GM18861 (cell line): ENCODE measurements at regions not wholly inside any gene's neighbourhood (a gene's known extent, or its start where the extent isn't known, plus 50 kb on each side); places are given as distances from the start of the nearest gene placed in this dataset.

Experiments used
- ATAC-seq: cut with Tn5 transposase; IDR thresholded peaks from one replicate; pipeline ENCODE4 v1.9.1; 2021; ENCODE audit not compliant: unreplicated experiment

DNA sequence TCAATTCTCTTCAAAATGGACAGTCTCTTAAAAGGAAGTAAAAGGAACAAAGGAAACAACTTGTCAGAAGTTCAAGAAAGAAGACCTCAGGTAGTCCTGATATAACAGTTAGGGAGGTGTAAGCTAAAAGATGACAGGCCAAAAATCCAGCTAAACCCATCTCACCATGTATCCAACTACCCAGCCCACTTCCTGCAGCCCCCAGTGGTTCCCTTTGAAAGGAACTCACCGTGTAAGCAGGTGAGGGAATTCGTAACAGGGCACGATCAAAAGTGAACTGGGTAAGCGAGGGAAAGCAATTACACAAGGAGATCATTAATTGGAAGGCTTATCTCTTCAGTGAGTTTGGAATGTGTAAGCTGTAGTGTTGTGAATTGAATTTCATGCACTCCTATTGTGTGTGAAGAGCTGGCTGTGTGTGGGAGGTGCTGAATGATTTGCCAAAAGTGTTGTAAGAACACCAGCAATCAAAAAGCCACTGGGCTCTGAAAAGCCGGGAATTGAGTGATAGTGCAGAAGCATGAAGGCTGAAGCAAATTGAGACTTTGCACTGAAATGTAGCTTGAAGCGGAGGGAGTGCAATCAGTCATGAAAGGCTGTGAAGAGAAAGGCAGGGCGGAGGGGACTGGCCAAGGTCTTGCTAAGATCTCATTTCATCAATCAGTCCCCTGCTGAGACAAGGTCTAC lies 914.2 kb upstream of the LCORL start:
- no peak for ATAC-seq

DNA sequence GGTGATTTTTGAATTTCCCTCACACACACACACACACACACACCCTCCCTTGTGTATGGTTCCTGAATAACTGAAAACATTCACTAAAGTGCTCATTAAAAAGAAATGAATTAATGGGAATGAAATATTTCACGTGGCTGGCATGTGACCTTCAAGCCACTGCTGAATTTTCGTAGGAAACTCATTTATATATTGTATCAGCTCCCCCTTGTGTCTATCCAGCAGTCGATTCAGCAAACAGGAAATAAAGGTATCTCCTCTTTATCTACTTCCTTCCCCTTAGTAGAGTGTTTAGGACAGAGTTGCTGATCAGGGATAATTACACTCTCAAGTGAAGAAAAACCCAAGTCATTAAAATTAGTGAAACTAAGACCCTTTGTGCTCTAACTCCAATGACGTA lies 912.6 kb upstream of the LCORL start:
- ATAC-seq, result no peak

DNA sequence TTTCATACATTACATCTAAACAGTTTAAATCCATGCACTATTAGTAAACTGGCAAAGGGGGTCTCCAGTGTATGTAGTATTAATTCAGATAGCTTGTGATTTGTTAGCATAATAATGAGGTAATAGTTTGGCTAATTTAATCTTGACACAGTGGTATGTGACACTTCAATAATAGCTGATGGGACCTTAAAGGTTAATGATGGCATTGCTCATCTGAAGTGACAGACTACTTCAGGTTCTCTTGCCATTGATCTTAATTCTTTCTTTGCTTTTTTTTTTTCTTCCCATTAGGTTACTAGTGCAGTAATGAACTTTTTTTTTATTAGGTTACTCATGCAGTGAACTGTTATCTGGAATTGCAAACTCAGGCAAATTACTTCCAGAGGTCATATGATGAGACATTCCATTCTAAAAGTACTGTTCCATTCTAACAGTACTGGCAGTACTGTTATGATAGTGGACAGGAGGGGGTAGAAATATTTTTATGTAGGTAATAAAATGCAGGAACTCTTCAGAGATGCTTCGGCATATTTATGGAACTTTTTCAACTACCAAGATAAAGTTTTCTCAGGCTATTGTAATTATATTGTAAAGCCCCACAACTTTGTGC lies 911.3 kb upstream of the LCORL start:
- no peak for ATAC-seq

DNA sequence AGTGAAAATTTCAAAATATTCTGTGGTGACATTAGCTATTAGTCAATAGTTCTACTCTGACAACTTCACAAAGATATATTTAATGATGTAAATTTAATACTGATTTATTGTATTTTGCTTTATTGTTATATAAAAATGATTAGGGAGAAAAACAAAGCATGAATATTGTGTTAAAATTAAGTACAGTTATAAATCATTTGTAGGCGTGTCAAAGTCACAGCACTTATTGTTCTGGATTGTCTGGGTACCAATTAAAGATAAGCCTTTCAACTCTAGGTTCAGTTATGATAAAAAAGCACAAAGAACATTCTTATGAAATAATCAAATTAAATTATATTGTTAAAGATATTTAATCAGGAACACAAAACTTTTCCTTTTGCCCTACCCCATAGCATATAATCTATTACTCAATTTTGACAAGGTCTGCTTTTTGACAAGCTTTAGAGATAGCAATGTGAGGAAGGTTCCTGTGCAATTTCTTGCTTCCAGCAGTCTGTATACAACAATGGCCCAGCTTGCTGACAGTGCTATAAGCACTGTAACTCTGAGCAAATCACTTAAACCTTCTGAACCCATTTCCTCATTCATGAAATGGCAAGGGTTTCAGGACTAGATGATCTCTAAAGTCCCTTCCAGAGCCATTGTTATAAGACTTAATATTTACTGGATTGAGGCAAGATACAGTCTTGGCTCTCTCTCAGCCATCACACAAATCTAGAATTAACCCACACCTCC lies 910.3 kb upstream of the LCORL start:
- no peak for ATAC-seq

DNA sequence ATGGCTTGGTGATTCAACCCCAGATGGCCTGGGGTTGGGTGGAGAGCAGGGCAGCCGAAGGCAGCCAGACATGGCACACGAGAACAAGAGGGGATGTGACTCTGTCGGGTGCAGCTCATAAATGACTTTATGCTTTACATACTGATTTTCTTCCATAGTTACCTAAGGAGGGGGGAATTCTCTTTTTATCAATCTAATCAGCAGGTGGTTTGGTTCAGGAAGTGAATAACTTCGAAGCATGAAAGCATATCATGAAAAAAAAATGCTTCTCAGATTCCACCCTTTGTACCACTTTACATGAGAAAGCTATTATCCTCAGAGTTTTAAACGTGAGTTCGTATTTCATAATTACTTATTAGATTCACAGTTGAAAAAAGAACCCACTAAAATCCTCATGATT lies 908.9 kb upstream of the LCORL start:
- ATAC-seq, result no peak

DNA sequence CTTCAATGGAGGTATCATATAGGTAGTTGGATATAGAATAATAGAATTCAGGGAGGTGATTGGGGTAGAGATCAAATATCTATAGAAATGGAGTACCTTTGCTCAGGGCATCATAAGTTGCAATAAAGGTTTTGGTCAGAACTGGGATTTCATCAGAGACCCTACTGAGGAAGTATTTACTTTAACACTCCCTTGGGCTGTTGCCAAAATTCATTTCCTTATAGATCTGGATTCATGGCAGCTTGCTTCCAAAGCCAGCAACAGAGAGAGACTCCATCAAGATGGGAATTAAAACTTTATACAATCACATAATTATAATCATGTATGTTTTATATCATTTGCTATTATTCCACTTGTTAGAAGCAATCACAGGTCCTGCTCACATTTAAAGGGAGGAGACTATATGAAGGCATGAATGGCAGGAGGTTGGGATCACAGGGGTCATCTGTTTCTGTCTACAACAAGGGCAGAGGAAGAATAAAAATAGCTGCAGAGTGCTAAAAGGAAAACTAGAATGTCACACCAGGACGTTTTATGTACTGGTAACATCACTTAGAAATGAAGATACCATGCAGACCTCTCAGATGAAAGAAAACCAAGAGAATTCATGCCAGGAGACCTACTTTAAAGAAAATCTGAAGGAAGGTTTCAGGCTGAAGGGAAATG lies 902.1 kb upstream of the LCORL start:
- no peak for ATAC-seq

DNA sequence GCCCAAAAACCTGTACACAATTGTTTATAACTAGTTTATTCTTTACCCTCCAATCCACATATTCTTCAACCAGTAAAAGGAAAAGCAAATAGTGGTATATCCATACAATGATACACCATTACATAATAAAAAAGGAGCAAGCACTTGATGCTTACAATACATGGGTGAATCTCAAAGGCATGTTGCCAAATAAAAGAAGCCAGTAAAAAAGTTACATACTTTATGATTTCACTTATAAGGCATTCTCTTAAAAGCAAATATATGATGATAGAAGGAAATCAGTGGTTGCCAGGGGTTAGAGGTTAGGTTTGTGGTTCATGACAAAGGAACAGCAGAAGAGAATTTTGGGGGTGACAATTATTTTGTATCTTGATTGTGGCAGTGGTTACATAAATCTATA lies 896.1 kb upstream of the LCORL start:
- no peak for ATAC-seq

DNA sequence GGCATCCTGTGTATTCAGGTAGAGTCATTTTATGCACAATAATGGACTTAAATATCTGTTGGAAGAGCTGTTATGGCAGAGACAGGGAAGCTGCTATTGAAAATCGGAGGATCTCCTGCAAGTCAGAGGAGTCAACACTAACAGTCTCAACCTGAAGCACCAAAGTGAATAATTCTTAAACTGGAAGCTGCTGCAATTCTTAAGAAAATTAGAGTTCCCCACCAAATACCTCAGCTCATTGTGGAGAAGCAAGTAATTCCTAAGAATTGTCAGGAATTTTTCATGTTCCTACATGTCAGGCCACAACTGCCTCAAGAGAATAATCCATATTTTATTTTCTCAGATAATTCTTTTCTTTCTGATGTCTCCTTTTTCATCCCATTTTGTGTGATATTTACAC lies 892.6 kb upstream of the LCORL start:
- no peak for ATAC-seq

DNA sequence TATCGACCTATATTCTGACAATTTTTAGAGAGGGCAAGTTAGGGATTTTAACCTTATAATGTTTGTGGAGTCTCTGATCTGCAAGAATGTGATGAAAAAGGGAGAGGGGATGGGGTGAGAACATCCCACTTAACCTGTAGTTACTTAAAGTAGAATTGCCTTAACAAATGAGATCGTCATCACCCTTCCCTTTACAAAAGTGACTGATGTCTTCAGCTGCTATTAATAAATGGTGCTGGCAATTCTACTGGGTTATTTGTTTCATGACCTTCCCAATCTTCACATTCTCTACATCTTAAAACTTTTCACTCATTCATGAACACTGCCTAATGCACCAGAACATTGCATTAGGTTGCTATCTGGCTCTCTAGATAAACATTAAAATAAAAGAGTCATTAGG lies 873.4 kb upstream of the LCORL start:
- ATAC-seq, result no peak

DNA sequence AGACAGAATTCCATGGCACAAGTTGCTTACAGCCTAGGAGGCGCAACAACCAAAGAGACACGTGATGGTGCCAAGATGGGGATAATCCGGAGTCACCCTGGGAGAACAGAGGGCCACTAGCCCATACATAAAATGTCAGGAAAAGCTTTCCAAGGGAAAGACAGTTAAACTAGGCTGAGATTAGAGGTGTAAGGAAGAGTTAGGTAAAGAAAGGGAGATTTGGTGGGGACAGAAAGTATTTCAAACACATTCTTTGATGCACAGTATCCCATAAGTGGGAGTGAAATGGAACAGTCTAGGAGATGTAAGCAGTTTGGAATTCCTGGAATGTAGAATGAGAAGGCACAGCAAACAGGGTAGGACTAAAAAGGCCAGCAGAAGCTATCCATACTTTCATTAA lies 860.9 kb upstream of the LCORL start:
- no peak for ATAC-seq

DNA sequence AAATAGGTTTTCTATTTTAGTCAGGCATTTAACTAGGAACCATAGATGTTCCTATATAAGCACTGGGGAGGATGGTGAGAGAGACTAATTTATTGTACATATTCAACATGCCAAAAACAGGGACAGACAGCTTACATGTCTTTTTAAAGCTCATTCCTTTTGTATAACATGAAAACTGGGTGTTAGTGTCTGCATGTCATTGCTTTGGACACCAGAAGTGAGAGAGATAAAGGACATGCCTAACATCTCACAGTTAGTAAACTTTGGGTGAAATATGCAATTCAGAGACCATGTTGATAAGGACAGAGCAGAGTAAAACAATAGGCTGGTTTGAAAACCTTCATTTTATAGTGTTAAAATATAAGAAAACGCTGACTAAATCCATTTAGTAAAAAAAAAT lies 860.0 kb upstream of the LCORL start:
- ATAC-seq, result no peak

DNA sequence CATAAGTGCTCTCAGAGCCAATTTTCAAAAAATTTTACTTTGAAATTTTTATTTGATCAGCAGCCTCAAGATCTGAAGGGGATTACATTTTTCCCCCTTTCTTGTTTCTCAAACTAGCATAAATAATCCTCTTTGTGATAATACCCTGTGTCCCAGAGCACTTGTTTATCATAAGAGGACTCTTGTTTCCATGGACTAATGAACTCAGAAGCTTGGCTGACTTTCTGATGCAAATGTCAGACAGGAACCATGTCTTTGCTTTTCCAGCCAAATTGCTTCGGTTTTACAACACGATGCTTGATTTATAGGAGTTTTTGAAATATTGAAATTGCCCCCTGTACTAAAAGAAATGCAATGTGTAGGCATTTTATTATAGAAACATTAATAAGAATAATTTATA lies 859.3 kb upstream of the LCORL start:
- no peak for ATAC-seq

DNA sequence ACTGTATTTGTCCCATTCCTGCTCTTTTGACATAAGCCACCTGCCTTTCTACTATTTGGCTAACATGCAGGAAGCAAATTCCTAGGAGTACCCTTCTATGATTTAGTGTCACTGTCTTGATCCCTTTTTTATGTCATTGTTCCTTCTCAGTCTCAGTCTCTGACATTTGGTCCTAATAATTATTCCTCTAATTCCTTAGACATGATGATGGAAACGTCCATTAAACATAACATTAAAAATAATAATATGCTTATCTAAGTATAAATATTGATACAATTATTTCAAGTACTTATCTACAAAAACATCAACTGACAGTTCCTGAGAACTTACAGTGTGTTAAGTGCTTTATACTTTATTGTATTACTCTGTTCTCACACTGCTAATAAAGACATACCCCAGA lies 857.0 kb upstream of the LCORL start:
- ATAC-seq, result no peak

DNA sequence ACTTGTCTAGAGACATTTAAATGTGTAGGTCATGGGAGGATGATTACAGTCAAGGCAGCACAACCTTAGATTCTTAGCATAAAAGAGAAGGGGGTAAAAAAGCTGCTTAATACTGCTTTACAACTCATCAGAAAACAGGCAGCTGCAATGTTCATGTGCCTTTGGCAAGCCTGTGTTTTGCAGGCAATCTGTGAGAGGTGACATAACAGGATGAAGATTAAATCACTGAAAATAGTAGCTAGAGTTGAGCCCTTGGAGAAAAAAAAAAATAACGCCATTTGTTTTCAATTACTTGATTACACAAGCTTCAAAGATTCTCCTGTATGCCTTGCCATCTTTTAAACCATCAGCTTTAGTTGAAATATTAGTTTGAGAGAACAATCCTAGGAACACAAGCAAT lies 847.6 kb upstream of the LCORL start:
- no peak for ATAC-seq

DNA sequence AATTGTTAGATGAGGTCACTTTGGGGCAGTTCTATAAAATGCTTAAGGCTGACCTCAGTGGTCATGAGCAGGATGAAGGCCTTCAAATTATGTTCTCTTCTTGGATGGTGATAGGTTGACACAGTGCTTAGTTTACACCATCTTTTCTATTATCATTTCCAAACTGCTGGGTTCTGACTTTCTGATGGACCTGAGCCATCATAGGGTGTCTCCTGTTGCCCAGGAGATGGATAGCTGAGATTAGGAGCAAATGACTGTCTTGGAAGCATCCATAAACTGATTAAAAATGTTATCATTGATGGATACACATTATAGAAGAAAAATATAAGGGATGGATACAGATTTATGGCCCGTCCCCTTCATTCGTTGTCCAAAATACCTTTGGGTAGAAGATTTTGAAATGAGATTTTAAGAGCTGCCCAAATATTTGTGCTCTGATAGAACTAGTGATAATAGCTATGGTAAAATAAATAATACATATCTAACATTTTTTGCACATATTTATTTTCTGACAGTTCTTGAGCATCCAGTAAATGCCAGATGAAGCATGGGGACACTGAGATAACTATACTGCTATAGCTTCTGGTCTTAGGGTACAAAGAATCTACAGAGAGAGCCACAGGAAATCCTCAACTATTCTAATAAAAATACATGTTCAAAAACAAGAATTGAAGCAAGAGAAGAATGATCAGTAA lies 839.4 kb upstream of the LCORL start:
- ATAC-seq, result no peak

DNA sequence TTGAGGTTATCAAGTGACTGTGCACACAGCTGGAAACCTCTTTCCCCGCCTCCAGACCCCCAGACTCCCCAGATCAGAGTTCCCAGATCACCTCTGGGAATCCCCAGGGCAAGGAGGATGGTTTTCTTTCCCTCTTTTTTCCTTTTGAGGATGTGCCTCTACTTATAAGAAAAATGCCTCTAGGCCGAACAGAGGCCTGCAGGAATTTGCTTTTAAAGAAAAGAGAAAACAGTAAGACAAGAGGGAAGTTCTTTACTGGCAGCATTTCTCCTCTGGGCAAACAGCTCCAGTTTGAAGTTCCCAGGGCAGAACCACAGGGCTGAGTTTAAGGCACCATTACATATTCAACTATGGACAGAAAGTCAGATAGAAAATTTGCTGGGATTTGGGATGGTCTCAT lies 837.9 kb upstream of the LCORL start:
- ATAC-seq, result no peak

DNA sequence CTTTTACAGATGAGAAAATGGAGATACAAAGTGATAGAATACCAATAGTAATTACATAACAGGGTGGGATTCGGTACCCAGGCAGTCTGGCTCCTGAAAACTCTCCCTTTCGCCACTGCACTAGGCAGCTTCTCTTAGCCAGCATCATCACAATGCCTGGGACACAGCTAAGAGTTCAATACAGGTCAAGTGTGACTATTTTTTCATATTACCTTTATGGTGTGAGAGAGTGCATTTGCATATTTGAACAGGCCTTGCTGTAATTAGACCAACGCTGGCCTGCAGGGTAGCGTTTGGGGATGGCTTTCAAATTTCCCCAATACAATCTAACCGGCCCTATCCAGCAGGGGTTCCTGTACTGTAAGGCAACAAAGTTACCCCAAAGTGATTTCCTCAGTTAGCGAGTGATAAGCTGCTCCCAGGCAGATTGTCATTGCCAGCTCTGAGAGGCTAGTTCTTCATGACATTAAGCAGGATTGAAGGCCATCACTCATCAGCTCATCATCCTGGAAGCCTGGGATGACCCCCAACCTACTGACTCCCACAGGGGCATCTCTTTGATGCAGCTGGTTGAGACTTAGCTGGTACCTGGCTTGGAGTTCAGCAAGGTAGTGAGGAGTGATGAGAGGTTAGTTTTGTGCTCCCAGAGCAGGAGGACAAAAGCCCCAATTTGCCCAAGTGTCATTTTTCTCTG lies 836.8 kb upstream of the LCORL start:
- ATAC-seq, result no peak

DNA sequence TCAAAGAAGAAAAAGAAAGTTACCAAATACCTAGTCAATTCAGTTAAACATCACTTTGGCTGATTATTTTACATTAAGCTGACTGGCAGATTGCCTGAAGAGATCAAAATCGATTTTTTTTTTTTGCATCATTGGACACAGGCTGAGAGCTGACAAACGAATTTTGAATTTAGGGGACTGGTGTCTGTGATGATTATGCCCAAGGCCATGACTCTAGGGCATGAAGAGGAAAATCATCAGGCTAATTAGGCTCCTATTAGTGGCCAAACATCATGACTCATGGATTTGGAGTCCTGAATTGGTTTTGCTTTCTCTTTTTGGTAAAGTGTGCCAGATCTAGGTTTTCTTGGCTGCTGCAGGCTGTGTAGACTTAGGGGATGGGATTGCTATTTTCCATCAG lies 829.3 kb upstream of the LCORL start:
- ATAC-seq, result no peak

DNA sequence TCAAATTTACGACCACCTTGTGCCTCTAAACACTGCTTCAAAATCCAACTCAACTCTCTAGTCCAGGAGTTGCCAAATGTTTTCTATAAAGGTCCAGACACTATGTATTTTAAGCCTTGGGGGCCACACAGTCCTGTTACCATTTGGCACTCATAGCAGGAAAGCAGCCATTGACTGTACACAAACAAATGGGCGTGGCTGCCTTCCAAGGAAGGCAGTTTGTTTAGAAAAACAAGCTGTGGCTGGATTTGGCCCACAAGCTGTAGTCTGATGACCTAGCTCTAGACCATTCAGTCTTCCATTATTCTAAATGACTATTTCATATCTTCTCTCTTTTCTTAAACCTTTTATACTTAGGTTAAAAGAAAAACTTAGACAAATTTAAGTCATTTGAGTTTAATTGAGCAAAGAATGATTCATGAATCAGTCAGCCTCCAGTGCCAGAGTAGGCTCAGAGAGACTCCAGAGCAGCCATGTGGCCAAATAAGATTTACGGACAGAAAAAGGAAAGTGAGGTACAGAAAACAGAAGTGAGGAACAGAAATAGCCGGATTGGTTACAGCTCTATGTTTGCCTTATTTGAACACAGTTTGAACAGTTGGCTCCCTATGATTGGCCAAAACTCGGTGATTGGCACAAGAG lies 825.8 kb upstream of the LCORL start:
- no peak for ATAC-seq

DNA sequence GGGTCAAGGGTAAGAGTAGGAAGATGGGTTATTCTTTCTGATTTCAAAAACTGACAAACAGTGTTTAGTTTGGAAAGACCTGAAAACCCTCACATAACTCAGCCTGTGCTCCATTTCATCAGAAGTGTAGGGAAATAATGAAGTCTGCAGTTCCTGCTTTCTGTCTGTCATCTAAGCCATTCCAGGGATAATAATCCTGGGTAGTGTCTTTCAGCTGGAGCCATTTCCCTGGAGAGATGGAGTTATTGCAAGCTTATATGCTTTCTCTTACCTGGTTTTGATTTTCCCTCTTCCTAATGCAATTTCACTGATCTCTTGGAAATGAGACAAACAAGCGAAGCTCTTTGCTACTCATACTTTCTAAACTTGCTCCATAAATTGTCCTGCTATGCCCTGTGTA lies 824.8 kb upstream of the LCORL start:
- no peak for ATAC-seq
